ENCODE measurements at regions not wholly inside any gene's neighbourhood (a gene's known extent, or its start where the extent isn't known, plus 50 kb on each side); places are given as distances from the start of the nearest gene placed in this dataset.

DNA sequence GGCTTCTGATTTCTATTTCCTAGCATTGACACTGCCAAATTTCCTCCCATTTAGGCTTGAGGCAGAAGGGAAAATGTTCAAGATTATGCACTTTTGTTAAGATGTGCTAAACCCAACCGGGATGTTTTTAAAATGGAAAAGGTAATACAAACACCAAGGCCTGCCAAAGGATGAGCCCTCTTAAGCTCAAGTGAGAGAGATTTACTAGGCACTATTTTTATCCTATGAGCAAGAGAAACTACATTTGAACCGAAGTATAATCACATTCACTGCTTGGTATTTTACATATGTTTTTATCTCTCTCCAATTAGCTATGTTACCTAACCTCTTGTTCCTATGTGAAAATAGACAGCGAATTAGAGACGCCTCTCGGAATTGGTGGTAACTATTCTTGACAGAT, 295.8 kb downstream of the GABRB3 start:
- no peak for DNase-seq

DNA sequence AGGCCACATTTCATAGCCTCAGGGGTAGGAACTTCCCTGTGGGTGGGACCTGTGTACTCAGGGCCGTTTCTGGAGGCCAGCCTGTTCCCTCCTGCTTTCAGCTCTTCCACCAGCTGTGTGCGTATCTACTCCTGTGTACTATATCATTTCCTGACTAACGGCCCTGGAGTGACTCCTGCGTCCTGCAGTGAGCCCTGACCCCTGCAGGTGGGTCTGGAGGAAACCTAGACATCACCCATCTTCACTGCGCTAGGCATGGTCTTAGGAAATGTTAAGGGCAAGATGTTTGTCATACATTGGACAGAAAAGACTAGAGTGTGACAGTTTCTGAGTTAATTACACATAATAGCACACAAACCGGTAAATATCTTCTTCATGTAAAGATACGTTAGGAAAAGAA, 297.3 kb downstream of the GABRB3 start:
- DNase-seq = no peak

DNA sequence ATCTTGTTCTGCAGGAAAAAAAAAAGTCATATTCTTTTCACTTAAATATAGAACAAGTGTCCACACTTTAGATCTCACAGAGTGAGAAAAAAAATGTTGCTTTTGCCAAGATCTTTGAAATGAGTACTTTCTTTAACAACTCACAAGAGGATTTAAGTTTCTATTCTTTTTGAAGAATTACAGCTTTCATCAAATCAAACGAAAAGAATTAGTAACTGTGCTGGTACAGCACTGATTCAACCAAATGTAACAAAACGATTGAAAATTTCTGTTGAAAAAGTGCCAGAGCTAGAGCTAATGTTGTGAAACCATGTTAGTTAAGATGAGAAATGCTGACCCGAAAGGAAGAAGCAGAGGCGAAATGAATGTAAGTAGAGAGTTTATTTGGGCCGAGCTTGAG, 300.2 kb downstream of the GABRB3 start:
- no peak for DNase-seq

DNA sequence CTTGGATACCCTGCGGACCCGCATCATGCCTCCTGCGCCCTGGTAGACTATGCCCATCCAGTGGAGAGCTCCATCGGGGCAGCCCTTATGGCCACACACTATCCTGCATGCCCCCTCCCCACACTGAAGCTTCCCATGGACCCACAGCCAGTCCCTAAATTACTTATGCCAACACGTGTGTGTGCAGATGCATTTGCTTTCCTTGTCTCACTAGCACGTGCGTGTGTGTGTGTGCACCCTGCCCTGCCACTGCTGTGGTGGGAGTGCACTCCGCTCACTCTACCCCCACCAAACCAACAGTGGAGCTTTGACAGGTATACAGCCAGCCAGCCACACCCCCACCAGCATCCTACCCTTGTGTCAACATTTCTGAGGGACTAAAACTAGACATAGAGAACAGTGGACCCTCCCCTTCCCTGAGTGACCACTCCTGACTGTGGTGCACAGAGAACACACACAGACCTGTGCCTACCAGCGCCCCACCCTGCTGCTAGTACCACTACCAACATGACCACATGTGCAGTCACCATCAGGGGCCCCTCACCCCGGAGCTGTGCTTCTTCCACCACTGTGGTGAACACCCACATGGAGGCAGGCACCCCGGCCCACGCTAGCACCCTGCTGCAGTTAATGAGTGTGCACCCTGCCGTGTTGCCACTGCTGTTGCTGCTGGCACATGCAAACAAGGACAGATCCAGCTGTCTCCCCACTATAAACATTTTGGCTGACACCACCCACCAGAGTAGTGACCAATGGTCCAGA, 310.8 kb downstream of the GABRB3 start:
- no peak for DNase-seq

DNA sequence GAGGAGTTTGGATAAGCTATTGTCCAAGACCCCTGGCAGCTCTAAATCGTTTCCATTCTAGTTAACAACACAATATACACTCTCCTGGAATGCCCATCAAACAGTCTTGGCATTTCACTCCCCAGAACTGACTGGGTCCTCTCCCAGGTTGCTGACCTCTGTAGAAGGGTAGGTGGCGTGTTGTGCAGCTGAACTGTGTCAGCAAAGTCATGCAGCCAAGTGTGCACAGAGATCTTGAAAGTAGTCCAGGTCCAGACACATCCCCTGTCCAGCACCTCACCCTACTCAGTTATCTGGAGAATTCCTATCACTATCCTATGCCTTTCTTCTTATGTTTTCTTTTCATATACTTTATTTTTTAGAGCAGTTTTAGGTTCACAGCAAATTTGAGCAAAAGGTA, 312.7 kb downstream of the GABRB3 start:
- no peak for DNase-seq

DNA sequence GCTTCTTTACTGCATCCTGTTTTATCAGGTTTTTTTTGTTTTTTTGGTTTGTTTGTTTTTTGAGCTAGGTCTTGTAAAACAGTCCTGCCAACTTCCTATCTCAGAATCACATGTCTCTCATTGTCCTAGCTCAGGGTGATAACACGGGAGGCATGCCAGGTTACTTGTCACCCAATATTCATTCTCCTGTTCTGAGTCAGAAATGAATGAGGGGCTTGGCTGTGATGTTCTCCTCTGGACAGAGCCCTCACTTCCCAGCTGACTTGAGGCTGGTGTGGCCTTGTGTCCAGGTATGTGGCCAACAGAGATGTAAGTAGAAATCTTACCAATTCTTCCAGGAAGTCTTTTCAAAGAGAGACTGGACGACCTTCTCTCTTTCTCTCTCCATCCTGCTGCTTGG, 317.0 kb downstream of the GABRB3 start:
- DNase-seq = no peak

DNA sequence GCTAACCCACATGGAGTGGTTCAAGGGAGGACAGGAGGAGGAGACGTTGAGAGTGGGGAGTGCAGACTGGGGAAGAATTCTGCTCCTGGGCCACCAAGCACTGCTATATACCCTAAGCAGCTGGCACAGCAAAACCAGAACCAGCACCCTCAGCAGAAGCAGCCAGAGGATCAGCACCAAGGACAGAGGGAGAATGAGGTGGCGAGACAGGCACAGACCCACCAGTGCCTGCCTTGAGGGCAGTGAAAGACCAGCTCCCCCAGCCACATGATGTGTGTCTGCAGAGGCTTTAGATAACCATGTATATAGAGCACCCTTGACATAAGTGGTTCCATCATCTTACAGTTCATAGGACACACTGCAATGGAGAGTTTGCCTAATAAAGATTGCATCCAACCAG, 319.0 kb downstream of the GABRB3 start:
- no peak for DNase-seq

DNA sequence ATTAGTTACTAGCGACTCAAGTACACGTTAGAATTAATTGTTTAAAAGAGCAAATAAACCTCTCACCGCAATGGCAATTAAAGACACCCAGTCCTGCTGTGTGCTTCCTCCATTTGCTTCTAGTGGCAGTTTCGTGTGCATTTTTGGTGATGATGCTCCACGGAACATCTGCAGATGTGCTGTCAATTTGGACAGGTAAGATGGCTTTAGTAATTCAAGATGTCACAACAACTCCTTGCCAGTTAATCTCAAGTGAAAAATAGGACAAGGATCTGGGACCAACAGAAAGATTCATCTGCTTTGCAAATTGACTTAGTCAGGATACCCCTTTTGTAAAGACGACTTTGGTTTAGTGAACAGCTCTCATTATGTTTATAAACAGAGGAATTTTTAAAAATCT, 320.9 kb downstream of the GABRB3 start:
- DNase-seq = no peak

DNA sequence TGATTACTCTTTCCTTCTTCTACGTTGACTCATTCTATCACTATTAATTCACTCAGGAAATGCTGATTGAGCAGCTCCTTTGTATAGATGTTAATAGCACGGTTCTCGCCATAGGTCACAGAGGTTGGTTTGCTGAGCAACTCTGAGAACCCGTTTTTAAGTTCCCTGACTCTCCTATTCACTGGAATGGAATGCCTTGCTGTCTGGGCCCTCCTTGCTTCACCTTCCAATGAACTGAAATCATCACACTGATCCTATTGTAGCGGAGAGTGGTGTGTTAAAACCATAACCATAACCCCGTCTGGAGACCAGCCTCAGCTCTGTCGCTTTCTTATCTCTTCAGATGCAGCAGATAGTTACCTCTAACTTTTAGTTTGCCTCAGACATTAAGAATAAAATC, 323.6 kb downstream of the GABRB3 start:
- no peak for DNase-seq

DNA sequence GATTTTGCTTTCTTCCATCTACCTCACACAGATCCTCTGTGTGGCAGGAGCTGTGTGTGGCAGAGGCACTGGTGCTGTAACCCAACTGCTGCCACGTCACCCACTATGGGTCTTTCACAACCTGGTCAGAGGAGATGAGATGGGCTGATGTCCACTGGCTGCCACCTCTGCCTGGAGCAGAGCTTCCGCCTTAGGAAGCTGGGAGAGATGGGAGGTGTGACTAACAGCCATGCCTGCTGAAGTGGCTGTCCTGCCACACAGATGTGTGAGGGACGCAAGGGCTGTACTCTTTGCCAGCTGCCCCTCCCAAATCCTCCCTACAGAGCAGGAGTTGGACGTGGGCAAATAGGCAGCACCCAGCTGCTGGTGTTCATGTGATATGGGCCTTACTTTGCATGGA, 329.5 kb downstream of the GABRB3 start:
- DNase-seq = no peak

DNA sequence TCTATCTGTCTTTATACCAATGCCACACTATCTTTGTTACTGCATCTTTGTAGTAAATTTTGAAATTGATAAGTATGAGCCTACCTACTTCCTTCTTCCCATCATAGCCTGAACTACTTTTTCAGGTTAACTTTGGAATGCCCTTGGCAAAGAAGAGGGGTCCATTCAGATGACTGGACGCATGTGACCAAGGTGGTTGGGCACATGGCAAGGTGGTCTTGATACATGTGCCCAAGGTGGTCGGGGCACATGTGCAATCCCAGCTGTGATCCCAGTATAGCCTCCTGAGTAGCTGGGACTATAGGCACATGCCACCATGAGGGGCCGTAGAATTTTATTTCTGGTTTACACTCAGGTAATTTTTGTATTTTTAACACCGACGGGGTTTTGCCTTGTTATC, 330.2 kb downstream of the GABRB3 start:
- DNase-seq = no peak

DNA sequence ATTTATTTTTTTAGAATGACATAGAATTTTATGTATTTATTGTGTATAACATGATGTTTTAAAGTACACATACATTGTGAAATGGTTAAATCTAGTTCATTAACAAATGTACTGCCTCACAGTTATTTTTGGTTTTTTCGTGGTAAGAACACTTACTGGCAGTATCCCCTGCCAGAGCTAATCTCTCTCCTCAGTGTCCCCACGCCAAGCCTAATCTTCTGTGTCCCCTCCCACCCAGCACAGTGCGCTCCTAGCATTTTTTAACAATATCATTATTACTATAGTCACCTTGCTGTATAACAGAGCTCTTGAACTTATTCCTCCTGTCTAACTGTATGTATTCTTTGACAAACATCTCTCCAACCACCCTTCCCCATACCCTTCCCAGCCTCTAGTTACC, 333.2 kb downstream of the GABRB3 start:
- DNase-seq = no peak

DNA sequence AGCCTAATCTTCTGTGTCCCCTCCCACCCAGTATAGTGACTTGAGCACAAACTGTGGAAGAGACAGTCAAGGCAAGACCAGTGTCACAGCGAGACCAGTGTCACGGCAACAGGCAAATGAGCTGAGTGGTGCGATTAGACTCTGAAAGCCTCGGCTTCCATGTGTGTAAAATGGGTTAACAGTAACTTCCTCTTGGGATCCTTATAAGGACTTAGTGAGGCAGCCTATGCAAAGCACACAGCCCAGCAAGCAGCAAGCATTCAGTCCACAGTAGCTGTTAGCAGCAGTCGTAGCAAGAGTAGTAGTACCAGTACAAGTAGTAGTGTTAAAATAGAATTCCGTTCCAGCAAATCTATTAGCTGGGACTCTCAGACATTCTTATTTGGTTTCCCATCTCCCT, 334.1 kb downstream of the GABRB3 start:
- DNase-seq = no peak

DNA sequence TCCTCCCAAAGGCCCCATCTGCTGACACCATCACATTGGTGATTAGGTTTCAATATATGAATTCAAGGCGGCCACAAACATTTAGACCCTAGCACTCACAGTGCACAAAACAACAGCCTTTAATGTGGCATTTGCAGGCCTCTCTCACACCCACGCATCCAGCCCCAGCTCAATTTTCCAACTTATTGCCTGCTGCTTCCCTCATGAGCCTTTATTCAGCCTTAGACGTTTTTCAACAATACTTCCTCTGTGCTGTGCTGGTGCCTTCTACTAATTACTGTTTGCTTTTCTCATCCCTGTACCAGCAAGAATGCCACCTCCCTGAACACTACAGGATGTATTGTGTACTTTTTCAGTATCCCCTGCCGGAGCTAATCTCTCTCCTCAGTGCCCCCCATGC, 334.6 kb downstream of the GABRB3 start:
- no peak for DNase-seq

DNA sequence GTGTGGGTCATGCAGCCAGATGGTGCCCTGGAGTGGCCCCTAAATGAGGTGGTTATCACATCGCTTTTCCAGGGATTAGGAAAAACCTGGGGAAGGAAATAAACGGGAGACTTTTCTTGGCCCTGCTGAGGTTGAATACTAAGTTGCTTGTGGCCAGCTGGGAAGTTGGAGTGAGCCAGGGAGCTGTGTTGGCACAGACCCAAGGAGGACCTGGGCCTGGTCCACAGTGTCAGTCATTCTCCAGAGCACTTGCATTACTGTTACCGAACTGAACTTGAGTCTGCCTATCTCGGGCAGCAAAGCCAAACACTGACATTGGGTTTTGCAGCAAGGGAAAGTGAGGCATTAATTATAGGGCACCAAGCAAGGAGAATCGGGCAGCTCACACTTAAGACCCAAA, 339.0 kb downstream of the GABRB3 start:
- no peak for DNase-seq

DNA sequence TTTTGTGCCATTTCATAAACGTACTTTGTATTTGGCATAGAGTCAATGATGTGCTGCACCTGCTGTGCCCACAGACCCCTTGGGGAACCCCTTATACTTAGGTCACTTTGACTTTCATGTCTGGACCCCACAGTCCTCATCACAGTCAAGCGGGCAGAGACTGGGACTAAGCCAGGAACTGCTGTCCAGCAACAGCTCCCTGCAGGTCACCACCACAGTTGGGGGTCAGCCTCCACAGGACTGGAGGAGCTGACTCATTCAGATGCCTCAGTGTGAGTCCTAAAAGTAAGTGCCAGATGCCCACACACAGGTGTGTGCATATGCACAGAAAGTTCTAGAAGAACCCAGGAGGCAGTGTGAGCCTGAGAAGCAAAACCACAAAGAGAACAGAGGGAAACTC, 339.8 kb downstream of the GABRB3 start:
- no peak for DNase-seq

DNA sequence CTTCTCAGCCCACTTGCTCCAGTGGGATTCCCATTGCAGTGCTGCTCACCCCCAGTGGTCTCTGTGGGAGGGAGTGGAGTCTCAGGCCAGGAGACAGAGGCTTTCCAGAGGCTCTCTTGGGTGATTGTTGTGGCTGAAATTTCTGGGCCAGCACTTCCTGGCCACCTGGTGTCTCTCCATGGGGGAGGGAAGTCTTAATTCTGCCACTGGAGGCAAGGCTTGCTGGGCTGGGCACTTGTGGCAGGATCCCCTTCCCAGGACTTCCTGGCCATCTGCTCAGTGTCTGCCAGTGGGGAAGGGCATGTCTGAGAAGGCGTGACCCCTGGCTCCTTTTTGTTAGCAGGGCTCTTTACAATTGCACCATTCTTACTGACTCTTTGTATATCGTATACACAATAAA, 351.8 kb downstream of the GABRB3 start:
- no peak for DNase-seq

DNA sequence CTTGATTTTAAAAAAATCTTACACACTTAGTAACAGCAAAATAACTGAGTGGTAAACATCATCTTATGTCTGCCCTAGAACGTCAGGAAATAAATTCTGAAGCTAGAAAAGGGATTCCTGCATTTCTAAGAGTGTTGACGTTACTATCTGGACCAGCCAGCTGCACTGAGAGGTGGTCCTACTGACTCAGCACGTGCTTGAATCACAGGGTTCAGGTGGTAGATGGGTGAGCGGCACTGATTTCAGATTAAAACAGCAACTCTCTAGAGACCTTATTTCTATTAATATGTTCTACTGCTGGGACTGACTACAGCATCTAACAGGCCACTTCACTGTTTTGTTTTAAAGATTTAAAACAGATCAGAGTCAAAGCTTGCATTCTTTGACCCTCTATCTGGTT, 377.2 kb downstream of the GABRB3 start:
- DNase-seq = no peak

DNA sequence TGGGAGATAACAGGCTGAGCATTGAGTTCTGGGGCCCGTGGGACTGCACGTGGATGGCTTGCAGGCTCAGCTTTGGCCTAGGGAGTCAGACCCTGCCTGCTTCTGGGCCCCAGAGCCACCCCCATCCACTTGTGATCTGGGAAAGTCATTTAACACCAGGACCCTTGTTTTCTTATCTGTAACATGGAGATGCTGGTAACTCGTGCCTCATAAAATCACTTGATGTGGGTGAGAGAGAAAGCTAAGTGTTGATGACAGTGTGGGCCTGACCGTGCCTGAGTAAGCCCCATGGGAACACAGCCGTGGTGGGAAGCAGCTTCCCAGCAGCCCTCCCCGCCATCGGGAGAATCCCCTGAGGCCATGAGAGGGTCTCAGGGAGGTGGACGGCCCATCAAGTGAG, 378.1 kb downstream of the GABRB3 start:
- DNase-seq = no peak

DNA sequence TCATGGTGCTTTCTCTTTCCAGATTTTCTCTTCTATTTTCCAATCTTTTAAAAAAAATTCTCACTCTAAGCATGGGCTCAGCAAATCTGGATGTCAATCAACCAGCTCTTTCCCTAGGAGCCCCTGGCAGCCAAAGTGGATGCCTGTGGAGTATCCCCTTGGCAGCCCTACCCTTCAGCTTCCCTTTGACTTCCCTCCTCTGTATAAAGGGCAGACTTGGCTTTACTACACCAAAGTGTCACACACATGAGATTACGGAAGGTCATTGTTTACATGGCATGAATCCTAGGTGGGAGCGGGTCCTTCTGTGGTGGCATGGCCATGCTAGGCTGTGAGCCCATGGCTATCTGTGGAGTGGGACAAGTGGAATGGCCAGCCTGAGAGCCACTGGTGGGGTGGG, 379.9 kb downstream of the GABRB3 start:
- DNase-seq = no peak

DNA sequence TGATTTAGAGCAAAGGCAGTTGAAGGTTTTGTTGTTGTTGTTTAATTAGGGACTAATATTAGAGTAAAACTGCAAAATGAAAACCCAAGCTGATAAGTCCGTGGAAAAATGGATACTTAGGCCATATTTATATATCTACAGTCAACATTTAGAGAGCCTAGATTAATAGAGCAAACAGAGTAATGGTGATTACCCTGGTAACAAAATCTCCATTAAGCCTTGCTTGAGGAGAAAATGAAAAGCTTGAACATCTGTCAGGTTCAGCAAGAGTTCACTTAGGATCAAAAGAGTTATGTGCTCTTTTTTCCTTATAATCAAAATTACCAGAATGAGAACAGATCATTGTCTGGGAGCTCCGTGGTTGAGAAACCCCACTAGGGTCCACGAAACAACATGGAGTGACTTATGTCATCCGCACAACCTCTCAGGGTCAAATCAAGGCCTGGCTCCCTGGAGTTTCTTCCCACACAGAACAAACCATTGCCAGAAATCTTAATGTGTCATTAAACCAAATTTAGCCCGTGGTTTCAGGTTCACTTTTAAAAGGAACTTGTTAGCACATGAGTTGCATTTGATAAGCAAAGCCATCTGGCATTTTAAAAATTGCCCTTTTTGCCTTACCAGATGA, 381.2 kb downstream of the GABRB3 start:
- no peak for DNase-seq

DNA sequence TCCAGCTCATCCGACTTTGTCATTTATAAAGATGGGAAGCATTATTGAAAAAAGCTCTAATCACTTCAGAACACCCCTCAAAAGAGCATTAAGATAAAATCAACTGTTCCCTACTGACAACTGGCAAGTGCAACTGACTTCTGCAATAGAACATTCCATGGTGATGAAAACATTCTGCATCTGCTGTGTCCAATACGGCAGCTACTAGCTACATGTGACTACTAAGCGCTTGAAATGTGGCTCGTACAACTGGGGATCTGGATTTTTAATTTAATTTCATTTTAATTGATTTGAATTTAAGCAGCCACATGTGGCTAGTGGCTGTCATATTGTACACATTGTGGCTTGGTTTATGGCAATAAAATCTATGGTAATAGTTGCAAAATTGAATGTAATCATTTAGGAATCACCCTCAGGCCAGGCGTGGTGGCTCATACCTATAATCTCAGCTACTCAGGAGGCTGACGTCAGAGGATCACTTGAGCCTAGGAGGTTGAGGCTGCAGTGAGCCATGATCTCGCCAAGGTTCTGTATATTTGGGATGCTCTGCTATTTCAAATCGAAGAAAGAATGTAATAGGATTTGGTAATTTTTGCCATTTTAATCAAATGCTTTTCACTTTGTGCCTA, 390.3 kb downstream of the GABRB3 start:
- no peak for DNase-seq

DNA sequence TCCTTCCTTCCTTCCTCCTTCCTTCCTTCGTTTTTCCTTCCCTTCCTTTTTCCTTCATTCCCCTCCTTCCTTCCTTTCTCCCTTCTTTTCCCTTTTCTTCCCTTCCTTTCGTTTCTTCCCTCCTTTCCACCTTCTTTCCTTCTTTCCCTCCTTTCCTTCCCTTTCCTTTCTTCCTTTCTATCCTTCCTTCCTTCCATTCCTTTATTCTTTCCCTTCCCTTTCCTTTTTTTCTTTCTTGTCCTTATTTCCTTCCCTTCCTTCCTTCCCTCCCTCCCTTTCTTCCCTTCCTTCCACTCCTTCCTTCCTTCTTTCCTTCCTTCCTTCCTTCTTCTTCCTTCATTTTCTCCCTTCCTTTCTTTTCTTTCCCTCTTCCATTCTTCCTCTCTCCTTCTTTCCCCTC, 394.6 kb downstream of the GABRB3 start:
- DNase-seq = no peak

DNA sequence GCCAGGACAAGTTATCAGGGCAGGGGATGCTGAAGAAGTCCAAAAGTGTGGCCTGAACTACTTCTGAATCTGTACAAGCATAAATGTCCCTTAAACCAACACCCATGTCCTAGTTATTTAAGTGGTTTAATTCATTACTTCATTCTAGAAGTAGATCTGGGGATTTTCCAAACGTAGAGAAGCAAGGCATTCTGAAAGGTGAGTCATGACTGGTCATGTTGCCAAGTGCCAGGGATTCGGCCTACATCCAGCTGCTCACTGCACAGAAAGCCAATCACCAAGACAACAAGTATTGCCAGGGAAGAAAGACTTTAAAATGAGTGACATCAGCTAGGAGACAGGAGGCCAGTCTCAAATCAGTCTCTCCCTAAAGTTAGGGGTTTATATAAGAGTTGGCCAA, 396.6 kb downstream of the GABRB3 start:
- DNase-seq = no peak

DNA sequence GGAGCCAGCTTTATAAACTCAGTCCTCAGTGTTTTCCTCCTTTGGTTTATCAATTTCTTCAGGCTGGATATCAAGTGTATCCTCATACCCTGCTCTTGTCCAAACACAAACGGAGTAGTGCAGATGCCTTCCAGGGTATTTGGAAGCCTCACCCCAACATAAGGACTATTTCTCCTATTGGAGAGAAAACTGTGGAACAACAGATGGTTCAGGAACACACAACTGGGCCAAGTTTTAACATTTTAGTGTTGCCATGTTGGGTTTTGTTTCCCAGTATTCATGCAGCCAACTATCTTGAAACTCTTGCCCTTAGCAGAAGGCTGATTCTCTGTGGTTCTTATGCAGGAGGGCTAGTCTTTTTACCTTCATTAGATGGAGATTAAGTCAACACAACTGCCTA, 398.1 kb downstream of the GABRB3 start:
- no peak for DNase-seq
